ENCODE measurements at regions not wholly inside any gene's neighbourhood (a gene's known extent, or its start where the extent isn't known, plus 50 kb on each side); places are given as distances from the start of the nearest gene placed in this dataset.
"Not testable (repeated sequence)": the region's sequence is repeated elsewhere in the genome, so short reads cannot be mapped to it uniquely, and the experiment has no call there.

DNA sequence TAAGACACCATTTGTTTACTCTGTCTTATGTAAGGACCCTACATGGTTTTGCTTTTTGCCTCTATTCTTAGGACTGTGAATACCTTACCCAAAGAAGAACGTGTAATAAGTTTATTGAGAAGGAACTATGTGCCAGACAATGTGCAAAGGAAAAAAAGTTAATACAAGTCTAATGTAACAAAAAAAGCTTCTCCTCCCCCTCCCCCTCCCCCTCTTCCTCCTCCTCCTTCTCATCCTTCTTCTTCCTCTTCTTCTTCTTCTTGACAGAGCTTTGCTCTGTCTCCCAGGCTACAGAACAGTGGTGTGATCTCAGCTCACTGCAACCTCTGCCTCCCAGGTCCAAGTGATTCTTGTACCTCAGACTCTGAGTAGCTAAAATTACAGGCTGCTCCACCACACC, 50.9 kb upstream of the MITF start:
- TF ChIP-seq, protein P1, sequence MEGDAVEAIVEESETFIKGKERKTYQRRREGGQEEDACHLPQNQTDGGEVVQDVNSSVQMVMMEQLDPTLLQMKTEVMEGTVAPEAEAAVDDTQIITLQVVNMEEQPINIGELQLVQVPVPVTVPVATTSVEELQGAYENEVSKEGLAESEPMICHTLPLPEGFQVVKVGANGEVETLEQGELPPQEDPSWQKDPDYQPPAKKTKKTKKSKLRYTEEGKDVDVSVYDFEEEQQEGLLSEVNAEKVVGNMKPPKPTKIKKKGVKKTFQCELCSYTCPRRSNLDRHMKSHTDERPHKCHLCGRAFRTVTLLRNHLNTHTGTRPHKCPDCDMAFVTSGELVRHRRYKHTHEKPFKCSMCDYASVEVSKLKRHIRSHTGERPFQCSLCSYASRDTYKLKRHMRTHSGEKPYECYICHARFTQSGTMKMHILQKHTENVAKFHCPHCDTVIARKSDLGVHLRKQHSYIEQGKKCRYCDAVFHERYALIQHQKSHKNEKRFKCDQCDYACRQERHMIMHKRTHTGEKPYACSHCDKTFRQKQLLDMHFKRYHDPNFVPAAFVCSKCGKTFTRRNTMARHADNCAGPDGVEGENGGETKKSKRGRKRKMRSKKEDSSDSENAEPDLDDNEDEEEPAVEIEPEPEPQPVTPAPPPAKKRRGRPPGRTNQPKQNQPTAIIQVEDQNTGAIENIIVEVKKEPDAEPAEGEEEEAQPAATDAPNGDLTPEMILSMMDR (IDR thresholded peaks at IDR 0.05; ENCODE audit: low read depth, low read length) = no peak
- no peak overlapping the region for H3K4me3 ChIP-seq (ENCODE audit: low read depth, low read length)

DNA sequence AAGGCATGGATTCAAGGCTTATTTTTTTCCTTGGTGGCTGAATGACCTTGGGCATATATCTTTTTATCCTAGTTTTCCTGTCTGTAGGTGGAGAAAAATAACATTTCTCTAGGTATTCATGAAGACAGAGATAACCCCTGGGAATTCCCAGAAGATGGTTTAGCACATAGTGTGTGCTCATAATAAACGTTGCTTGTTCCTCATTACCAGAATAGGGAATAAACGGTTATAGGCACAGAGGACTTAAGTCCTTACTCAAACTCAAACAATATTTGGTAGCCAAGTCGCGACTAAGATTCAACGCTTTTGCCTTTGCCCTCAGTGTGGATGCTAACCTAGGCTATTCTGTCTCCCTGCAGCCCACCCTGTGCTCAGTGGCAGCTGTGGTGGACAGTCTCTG, 51.6 kb upstream of the MITF start:
- TF ChIP-seq, protein P1 (IDR thresholded peaks at IDR 0.05; ENCODE audit: low read depth, low read length) = no peak

DNA sequence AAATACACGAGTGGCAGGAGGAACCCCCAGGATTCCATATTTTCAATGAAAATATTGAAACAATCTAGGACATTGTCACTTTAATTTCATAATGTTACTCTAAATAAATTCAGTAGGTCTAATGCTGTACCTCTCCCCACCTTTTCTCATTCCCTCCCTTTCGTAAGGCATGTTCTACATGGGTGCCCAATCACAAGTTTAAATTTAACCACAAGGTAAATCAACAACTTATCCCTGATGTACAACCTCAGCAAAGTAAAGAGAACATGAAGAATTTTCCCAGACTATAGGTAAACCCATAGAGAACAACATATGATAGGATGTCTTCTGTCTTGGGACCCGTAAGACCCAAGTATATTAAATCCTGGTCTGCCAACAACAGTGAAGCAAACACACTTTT, 53.2 kb upstream of the MITF start:
- H3K4me3 ChIP-seq (ENCODE audit: low read depth, low read length) = no peak overlapping the region
- TF ChIP-seq, protein P1 (IDR thresholded peaks at IDR 0.05; ENCODE audit: low read depth, low read length) = no peak

More for the DNA sequence above, 51.6 kb upstream of the MITF start:
- no peak overlapping the region for H3K4me3 ChIP-seq (ENCODE audit: low read depth, low read length)

DNA sequence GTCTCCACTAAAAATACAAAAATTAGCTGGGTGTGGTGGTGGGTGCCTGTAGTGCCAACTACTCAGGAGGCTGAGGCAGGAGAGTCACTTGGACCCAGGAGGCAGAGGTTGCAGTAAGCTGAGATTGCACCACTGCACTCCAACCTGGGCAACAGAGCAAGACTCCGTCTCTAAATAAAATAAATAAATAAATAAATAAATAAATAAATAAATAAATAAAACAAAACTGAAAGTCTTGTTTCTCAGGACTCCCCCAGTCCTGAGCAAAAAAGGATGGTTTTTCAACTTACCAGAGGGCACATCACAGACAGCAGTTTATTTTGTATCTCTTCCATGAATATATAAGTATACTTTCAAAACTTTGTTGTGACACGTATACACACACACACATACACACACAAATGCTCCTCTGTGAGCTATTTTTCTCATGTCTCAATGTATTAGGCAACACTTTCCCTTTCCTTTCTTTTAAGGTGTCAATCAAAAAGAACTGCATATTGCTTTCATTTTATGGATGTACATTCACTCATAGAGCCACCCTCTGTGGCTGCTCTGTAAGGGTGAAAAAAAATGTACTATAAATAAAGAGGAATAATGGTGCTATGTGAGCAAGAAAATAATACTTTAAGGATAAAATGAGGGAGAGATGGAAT, 54.8 kb upstream of the MITF start:
- H3K4me3 ChIP-seq (ENCODE audit: low read depth, low read length) = no peak overlapping the region
- TF ChIP-seq, protein P1 (IDR thresholded peaks at IDR 0.05; ENCODE audit: low read depth, low read length) = no peak

DNA sequence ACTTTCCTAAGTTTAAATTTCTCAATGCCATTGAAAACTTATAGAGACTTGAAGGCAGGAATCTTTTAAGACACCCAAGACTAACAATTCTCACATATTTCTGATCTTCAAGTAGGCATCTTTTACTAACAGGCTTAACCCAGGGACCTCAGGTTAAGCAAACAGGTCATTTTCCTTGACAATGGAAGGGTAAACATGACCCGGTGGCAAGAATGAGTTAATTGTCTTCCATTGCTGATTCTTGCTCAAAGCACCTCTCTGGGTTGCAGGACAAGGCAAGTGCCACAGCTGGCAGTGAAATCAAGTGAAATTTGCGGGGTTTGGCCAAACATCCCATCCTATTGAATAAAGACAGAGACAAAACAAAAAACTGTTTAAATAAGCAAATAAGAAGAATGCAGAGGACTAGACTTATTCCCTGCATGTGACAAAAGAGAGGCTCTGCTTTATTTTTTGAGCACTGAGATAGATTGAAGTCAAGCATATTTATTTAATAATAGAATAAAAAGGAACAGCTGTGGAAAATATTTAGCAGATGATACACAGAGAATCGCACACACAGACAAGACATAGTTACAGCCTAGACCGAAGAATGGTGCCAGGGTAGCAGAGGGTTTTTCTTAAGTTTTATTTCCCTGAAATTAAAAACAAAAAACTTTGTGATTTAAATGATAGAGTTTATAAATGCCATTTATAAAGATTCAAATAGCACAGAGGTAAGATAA, 56.0 kb upstream of the MITF start:
- no peak overlapping the region for H3K4me3 ChIP-seq (ENCODE audit: low read depth, low read length)
- TF ChIP-seq, protein P1 (IDR thresholded peaks at IDR 0.05; ENCODE audit: low read depth, low read length) = no peak

DNA sequence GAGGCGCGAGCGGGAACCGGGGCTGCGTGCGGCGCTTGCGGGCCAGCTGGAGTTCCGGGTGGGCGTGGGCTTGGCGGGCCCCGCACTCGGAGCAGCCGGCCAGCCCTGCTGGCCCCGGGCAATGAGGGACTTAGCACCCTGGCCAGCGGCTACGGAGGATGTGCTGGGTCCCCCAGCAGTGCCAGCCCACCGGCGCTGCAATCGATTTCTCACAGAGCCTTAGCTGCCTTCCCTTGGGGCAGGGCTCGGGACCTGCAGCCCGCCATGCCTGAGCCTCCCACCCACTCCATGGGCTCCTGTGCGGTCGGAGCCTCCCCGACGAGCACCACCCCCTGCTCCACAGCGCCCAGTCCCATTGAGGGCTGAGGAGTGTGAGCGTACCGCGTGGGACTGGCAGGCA, 61.8 kb upstream of the MITF start:
- not testable (repeated sequence) for H3K4me3 ChIP-seq (ENCODE audit: low read depth, low read length)

DNA sequence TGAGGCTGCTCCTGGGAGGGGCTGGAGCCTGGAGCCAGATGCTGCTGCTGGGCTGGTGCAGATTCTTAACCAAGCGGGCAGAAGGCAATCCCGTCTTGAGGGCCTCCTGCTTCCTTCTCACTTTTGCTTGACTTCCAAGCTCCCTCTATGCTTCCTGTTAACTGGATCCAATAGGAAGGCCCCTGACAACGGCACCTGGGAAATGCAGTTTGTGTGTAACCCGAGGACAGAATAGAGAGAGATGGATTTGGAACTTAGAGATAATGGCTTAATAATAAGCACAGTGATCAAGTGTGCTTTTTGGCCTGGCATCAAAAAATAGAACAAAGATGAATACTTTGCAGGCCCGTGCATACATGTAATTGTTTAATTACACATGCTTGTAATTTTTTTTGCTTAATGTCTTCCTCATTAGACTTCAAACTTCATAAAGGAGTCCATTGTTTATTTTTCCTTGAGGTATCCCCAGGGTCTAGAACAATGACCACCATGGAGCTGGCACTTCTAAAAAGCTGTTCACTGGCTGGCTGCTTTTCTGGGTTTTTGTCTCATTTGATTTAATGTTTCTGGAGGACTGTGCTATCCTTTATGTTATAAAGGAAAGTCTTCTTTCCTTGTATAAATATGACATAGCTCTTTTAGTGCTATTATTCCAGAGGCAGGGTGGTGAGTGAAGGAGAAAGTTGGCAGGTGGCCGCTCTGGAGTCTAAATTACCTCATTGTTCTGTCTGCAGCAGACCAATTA, 63.3 kb upstream of the MITF start:
- TF ChIP-seq, protein P1 (IDR thresholded peaks at IDR 0.05; ENCODE audit: low read depth, low read length) = no peak

More for the DNA sequence above, 63.3 kb upstream of the MITF start:
- no peak overlapping the region for H3K4me3 ChIP-seq (ENCODE audit: low read depth, low read length)

Measured in WI38 (cell line).